Osteocyte (in vitro differentiated cells): ENCODE measurements at regions not wholly inside any gene's neighbourhood (a gene's known extent, or its start where the extent isn't known, plus 50 kb on each side); places are given as distances from the start of the nearest gene placed in this dataset.

Experiments
- DNase-seq: peaks from one replicate; pipeline ENCODE4 v3.0.0; 2021; ENCODE audit warnings: mixed read lengths; ENCODE audit not compliant: unreplicated experiment; ENCODE audit errors: extremely low spot score
- H3K27ac Mint-ChIP-seq: one replicate; pipeline ENCODE4 v1.8.0; 2021; ENCODE audit warnings: mild to moderate bottlenecking, mixed read lengths; ENCODE audit not compliant: unreplicated experiment
- H3K27me3 Mint-ChIP-seq: one replicate; pipeline ENCODE4 v1.8.0; 2021; ENCODE audit warnings: mixed read lengths; ENCODE audit not compliant: unreplicated experiment
- H3K36me3 Mint-ChIP-seq: one replicate; pipeline ENCODE4 v1.8.0; 2021; ENCODE audit warnings: mixed read lengths; ENCODE audit not compliant: unreplicated experiment
- H3K4me1 Mint-ChIP-seq: one replicate; pipeline ENCODE4 v1.8.0; 2021; ENCODE audit warnings: mixed read lengths; ENCODE audit not compliant: unreplicated experiment
- H3K4me3 Mint-ChIP-seq: one replicate; pipeline ENCODE4 v1.8.0; 2021; ENCODE audit warnings: mild to moderate bottlenecking, moderate library complexity, mixed read lengths; ENCODE audit not compliant: unreplicated experiment
- H3K9me3 Mint-ChIP-seq: one replicate; pipeline ENCODE4 v1.8.0; 2021; ENCODE audit warnings: mixed read lengths; ENCODE audit not compliant: unreplicated experiment
- CTCF ChIP-seq: fragments of 200-600 bp; sonication (generic); IDR thresholded peaks from 2 replicates; pipeline ENCODE4 v1.5.0; 2021; ENCODE audit warnings: antibody characterized with exemption, mild to moderate bottlenecking, moderate library complexity

GRCh38 chr13:90188351-90188636, 1159.2 kb upstream of the MIR17HG start:
- no peak overlapping the region for H3K27ac Mint-ChIP-seq
- peaks cover 4% of the 10 kb centered on the region for H3K4me1 Mint-ChIP-seq
- TF ChIP-seq CTCF: no peak
- no peaks in the 10 kb centered on the region for H3K36me3 Mint-ChIP-seq
- H3K27me3 Mint-ChIP-seq: no peaks in the 10 kb centered on the region
- DNase-seq: no peak
- no peaks in the 10 kb centered on the region for H3K9me3 Mint-ChIP-seq
- no peak overlapping the region for H3K4me3 Mint-ChIP-seq

GRCh38 chr13:90197722-90198121, 1149.8 kb upstream of the MIR17HG start:
- H3K4me1 Mint-ChIP-seq: no peaks in the 10 kb centered on the region
- TF ChIP-seq CTCF: no peak
- H3K27ac Mint-ChIP-seq: no peak overlapping the region
- no peak overlapping the region for H3K4me3 Mint-ChIP-seq
- peaks cover 4% of the 10 kb centered on the region for H3K9me3 Mint-ChIP-seq
- H3K36me3 Mint-ChIP-seq: peaks cover 2% of the 10 kb centered on the region
- no peak for DNase-seq
- no peaks in the 10 kb centered on the region for H3K27me3 Mint-ChIP-seq

- no peak for TF ChIP-seq CTCF
- no peak for DNase-seq
- H3K36me3 Mint-ChIP-seq: no peaks in the 10 kb centered on the region
- H3K4me3 Mint-ChIP-seq: no peak overlapping the region
- no peaks in the 10 kb centered on the region for H3K27me3 Mint-ChIP-seq
- H3K9me3 Mint-ChIP-seq: no peaks in the 10 kb centered on the region
- H3K4me1 Mint-ChIP-seq: peaks cover 4% of the 10 kb centered on the region
- no peak overlapping the region for H3K27ac Mint-ChIP-seq
These were observed 1146.3 kb upstream of the MIR17HG start for GRCh38 chr13:90201202-90201601.

GRCh38 chr13:90201676-90202460, 1145.6 kb upstream of the MIR17HG start:
- H3K9me3 Mint-ChIP-seq: no peaks in the 10 kb centered on the region
- DNase-seq: no peak
- H3K27ac Mint-ChIP-seq: no peak overlapping the region
- H3K4me1 Mint-ChIP-seq: peaks cover 4% of the 10 kb centered on the region
- H3K36me3 Mint-ChIP-seq: no peaks in the 10 kb centered on the region
- TF ChIP-seq CTCF: no peak
- no peak overlapping the region for H3K4me3 Mint-ChIP-seq
- H3K27me3 Mint-ChIP-seq: no peaks in the 10 kb centered on the region

GRCh38 chr13:90205081-90205480, 1142.4 kb upstream of the MIR17HG start:
- no peaks in the 10 kb centered on the region for H3K9me3 Mint-ChIP-seq
- H3K36me3 Mint-ChIP-seq: no peaks in the 10 kb centered on the region
- H3K4me1 Mint-ChIP-seq: peaks cover 4% of the 10 kb centered on the region
- no peaks in the 10 kb centered on the region for H3K27me3 Mint-ChIP-seq
- H3K27ac Mint-ChIP-seq: no peak overlapping the region
- no peak for DNase-seq
- TF ChIP-seq CTCF: no peak
- H3K4me3 Mint-ChIP-seq: no peak overlapping the region
